GM12878 (cell line): ENCODE measurements at regions not wholly inside any gene's neighbourhood (a gene's known extent, or its start where the extent isn't known, plus 50 kb on each side); places are given as distances from the start of the nearest gene placed in this dataset.
A peak's percentile ranks its signal among the peaks of the same experiment; 100 is the strongest.

ENCODE experiments used
- CEBPB ChIP-seq, 2 experiments: fragments of 150-350 bp in 1 of 2; IDR thresholded peaks; 2 replicates each; pipeline ENCODE4 v1.6.1; 2012 to 2014; ENCODE audit warnings: low read depth in 2 of 2, low read length in 2 of 2, borderline replicate concordance in 1 of 2, inconsistent platforms in 1 of 2
- CHD2 ChIP-seq: IDR thresholded peaks from 2 replicates; pipeline ENCODE4 v1.6.1; 2011; ENCODE audit warnings: low read depth, low read length, improper control_type of control experiment, borderline replicate concordance
- EED ChIP-seq: sonication (generic); IDR thresholded peaks from 2 replicates; pipeline ENCODE4 v1.6.1; 2016; ENCODE audit warnings: antibody characterized with exemption, low read depth
- EGR1 ChIP-seq, 2 experiments: IDR thresholded peaks; 1 replicate in 1 of 2; 2 replicates in 1 of 2; pipeline ENCODE4 v1.6.1; 2011 to 2012; ENCODE audit warnings: low read depth in 2 of 2, low read length in 2 of 2, borderline replicate concordance in 1 of 2, mild to moderate bottlenecking in 1 of 2, moderate library complexity in 1 of 2
- GABPA ChIP-seq: IDR thresholded peaks from 2 replicates; pipeline ENCODE4 v1.6.1; 2014; ENCODE audit warnings: antibody characterized with exemption, low read depth, mild to moderate bottlenecking, inconsistent platforms
- HDGF ChIP-seq: fragments of 450-650 bp; IDR thresholded peaks from 2 replicates; pipeline ENCODE4 v1.6.1; 2016; ENCODE audit warnings: antibody characterized with exemption
- HSF1 ChIP-seq: fragments of 150-350 bp; IDR thresholded peaks from 2 replicates; pipeline ENCODE4 v1.6.1; 2014; ENCODE audit warnings: mild to moderate bottlenecking, low read depth, low read length
- IRF3 ChIP-seq: fragments of 450-650 bp; IDR thresholded peaks from 2 replicates; pipeline ENCODE4 v1.6.1; 2014; ENCODE audit warnings: mild to moderate bottlenecking
- LARP7 ChIP-seq: fragments of 450-650 bp; IDR thresholded peaks from 2 replicates; pipeline ENCODE4 v1.6.1; 2017; ENCODE audit warnings: mild to moderate bottlenecking
- MEF2B ChIP-seq: fragments of 450-650 bp; IDR thresholded peaks from 2 replicates; pipeline ENCODE4 v1.6.1; 2018; ENCODE audit warnings: mild to moderate bottlenecking, moderate library complexity; ENCODE audit not compliant: partially characterized antibody, poor library complexity, severe bottlenecking
- NFIC ChIP-seq: IDR thresholded peaks from 2 replicates; pipeline ENCODE4 v1.6.1; 2012; ENCODE audit warnings: low read depth, mild to moderate bottlenecking, inconsistent platforms, low read length, moderate library complexity
- NFYA ChIP-seq: IDR thresholded peaks from 2 replicates; pipeline ENCODE4 v1.6.1; 2011; ENCODE audit warnings: low read depth, mild to moderate bottlenecking, low read length, improper control_type of control experiment, borderline replicate concordance
- NKRF ChIP-seq: fragments of 450-650 bp; conservative IDR thresholded peaks from 2 replicates; pipeline ENCODE4 v1.6.1; 2017; ENCODE audit warnings: mild to moderate bottlenecking, moderate library complexity
- NR2F1 ChIP-seq: fragments of 450-650 bp; conservative IDR thresholded peaks from 2 replicates; pipeline ENCODE4 v1.6.1; 2017; ENCODE audit warnings: mild to moderate bottlenecking
- POLR2AphosphoS5 ChIP-seq: IDR thresholded peaks from 2 replicates; pipeline ENCODE4 v1.6.1; 2011; ENCODE audit warnings: mild to moderate bottlenecking, low read length, inconsistent platforms
- RELB ChIP-seq: fragments of 450-650 bp; IDR thresholded peaks from 2 replicates; pipeline ENCODE4 v1.6.1; 2017; ENCODE audit warnings: low read depth, mild to moderate bottlenecking, moderate library complexity
- SMC3 ChIP-seq: IDR thresholded peaks from 2 replicates; pipeline ENCODE4 v1.6.1; 2011; ENCODE audit warnings: low read length, improper control_type of control experiment, borderline replicate concordance
- STAT3 ChIP-seq: IDR thresholded peaks from 2 replicates; pipeline ENCODE4 v1.6.1; 2011; ENCODE audit warnings: low read depth, low read length, improper control_type of control experiment
- USF1 ChIP-seq: IDR thresholded peaks from 2 replicates; pipeline ENCODE4 v1.6.1; 2011; ENCODE audit warnings: borderline replicate concordance, low read depth, mild to moderate bottlenecking, moderate library complexity, mixed read lengths, low read length; ENCODE audit not compliant: insufficient read depth; ENCODE audit errors: extremely low read length
- WRNIP1 ChIP-seq: IDR thresholded peaks from 2 replicates; pipeline ENCODE4 v1.6.1; 2011; ENCODE audit warnings: low read depth, low read length, improper control_type of control experiment, borderline replicate concordance
- ZNF207 ChIP-seq: fragments of 450-650 bp; IDR thresholded peaks from 2 replicates; pipeline ENCODE4 v1.6.1; 2014; ENCODE audit warnings: antibody characterized with exemption, mild to moderate bottlenecking, borderline replicate concordance

- TF ChIP-seq RELB (peak; percentile 25; the same call in 1 of the 2 replicates), POLR2AphosphoS5 (no peak), CEBPB (IDR thresholded peaks at IDR 0.05; ENCODE audit: borderline replicate concordance in 1 of 2, low read depth in 2 of 2, low read length in 2 of 2) (0 out of 4 replicates have a peak, but pooled peaks of 1 of the 2 experiments have one; percentile 35), ZNF207 (no peak), NKRF (no peak), WRNIP1 (no peak), NR2F1 (no peak), CHD2 (no peak), MEF2B (no peak), NFYA (no peak), SMC3 (no peak), NFIC (peak; percentile 78; the same call in 1 of the 2 replicates), GABPA (peak; percentile 28; the same call in 1 of the 2 replicates), IRF3 (no peak), LARP7 (no peak), HSF1 (no peak), HDGF (no peak), STAT3 (no peak), EED (peak; percentile 39; the same call in 1 of the 2 replicates), EGR1 (IDR thresholded peaks at IDR 0.05; ENCODE audit: borderline replicate concordance in 1 of 2, low read depth in 2 of 2, low read length in 2 of 2) (no peak), USF1 (no peak)
These were observed 96.3 kb upstream of the MEF2C start (continued) for GRCh38 chr5:88979244-88979643.
